ENCODE measurements at regions not wholly inside any gene's neighbourhood (a gene's known extent, or its start where the extent isn't known, plus 50 kb on each side); places are given as distances from the start of the nearest gene placed in this dataset.

DNA sequence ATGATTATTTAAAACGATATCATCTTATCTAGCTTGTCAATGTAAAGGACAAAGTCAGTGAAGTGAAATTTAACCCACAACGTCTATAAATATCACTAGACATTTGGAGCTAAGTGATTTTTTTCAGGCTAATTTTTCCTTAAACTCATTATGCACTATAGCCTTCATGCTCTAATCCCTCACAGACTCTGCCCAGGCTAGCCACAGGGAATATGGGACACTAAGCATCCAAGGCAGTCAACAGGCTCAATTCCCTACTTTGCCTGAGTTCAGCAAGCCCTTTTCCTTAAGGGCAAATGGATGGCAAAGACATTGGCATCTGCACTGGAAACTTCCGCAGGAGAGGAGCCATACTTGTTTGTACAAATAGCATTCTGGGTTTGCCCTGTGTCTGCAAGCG lies 577.0 kb downstream of the LMO4 start:
- Histone ChIP-seq H3K79me2 (ENCODE audit: control insufficient read depth, insufficient read depth, low read length) (no peaks in the 10 kb centered on the region), H3K9ac (ENCODE audit: insufficient read depth, low read length) (no peak overlapping the region), H2AFZ (ENCODE audit: low read length) (no peak overlapping the region), H3K27me3 (ENCODE audit: control insufficient read depth, insufficient read depth, low read length) (no peaks in the 10 kb centered on the region), H3K4me3 (replicated peaks in 1 of 4; ENCODE audit: control extremely low read depth in 1 of 4, insufficient read depth in 1 of 4, low read depth in 3 of 4, low read length in 4 of 4) (no peak overlapping the region), H4K20me1 (ENCODE audit: control insufficient read depth, extremely low read depth, insufficient read depth, low read length) (no peaks in the 10 kb centered on the region), H3K4me2 (ENCODE audit: extremely low read depth, insufficient read depth, low read length) (no peak overlapping the region), H3K4me1 (ENCODE audit: control insufficient read depth, extremely low read depth, insufficient read depth, low read length) (no peaks in the 10 kb centered on the region), H3K27ac (ENCODE audit: insufficient read depth, low read length) (no peak overlapping the region), H3K36me3 (ENCODE audit: control insufficient read depth, insufficient read depth, low read length) (no peaks in the 10 kb centered on the region), H3K9me3 (ENCODE audit: control insufficient read depth, insufficient read depth, low read depth, low read length) (no peaks in the 10 kb centered on the region)
- TF ChIP-seq, protein P1, sequence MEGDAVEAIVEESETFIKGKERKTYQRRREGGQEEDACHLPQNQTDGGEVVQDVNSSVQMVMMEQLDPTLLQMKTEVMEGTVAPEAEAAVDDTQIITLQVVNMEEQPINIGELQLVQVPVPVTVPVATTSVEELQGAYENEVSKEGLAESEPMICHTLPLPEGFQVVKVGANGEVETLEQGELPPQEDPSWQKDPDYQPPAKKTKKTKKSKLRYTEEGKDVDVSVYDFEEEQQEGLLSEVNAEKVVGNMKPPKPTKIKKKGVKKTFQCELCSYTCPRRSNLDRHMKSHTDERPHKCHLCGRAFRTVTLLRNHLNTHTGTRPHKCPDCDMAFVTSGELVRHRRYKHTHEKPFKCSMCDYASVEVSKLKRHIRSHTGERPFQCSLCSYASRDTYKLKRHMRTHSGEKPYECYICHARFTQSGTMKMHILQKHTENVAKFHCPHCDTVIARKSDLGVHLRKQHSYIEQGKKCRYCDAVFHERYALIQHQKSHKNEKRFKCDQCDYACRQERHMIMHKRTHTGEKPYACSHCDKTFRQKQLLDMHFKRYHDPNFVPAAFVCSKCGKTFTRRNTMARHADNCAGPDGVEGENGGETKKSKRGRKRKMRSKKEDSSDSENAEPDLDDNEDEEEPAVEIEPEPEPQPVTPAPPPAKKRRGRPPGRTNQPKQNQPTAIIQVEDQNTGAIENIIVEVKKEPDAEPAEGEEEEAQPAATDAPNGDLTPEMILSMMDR (conservative IDR thresholded peaks at IDR 0.05 in 1 of 2, IDR thresholded peaks at IDR 0.05 in 1 of 2; ENCODE audit: low read depth in 1 of 2, low read length in 2 of 2) = no peak
- TF ChIP-seq EZH2 (IDR thresholded peaks at IDR 0.05; ENCODE audit: low read length, missing control alignments) = no peak
- no peak for DNase-seq (ENCODE audit: low read depth in 2 of 2)

DNA sequence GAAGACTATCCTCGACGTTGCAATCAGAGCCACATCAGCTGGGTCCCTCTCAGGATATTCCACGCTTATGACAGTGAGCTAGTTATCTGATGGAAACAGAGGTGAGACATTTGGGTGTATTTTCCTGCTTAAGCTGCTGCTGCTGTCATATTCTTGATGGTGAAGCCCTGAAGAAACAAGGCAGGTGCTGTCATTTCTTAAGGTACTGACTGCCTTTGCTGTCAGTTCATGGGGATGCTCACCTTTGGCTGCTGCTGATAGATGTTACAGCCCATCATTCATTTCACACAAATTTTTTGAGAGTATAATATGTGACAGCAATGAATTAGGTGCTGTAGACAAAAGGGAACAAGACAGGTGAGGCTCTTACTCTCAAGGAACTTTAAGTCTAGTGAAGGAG lies 577.4 kb downstream of the LMO4 start:
- Histone ChIP-seq H3K27ac (ENCODE audit: insufficient read depth, low read length) (no peak overlapping the region), H3K9me3 (ENCODE audit: control insufficient read depth, insufficient read depth, low read depth, low read length) (no peaks in the 10 kb centered on the region), H3K4me1 (ENCODE audit: control insufficient read depth, extremely low read depth, insufficient read depth, low read length) (no peaks in the 10 kb centered on the region), H2AFZ (ENCODE audit: low read length) (no peak overlapping the region), H3K27me3 (ENCODE audit: control insufficient read depth, insufficient read depth, low read length) (no peaks in the 10 kb centered on the region), H3K4me2 (ENCODE audit: extremely low read depth, insufficient read depth, low read length) (no peak overlapping the region), H3K79me2 (ENCODE audit: control insufficient read depth, insufficient read depth, low read length) (no peaks in the 10 kb centered on the region), H4K20me1 (ENCODE audit: control insufficient read depth, extremely low read depth, insufficient read depth, low read length) (no peaks in the 10 kb centered on the region), H3K36me3 (ENCODE audit: control insufficient read depth, insufficient read depth, low read length) (no peaks in the 10 kb centered on the region), H3K9ac (ENCODE audit: insufficient read depth, low read length) (no peak overlapping the region), H3K4me3 (replicated peaks in 1 of 4; ENCODE audit: control extremely low read depth in 1 of 4, insufficient read depth in 1 of 4, low read depth in 3 of 4, low read length in 4 of 4) (no peak overlapping the region)
- no peak for TF ChIP-seq EZH2 (IDR thresholded peaks at IDR 0.05; ENCODE audit: low read length, missing control alignments)
- DNase-seq (ENCODE audit: low read depth in 2 of 2) = no peak

DNA sequence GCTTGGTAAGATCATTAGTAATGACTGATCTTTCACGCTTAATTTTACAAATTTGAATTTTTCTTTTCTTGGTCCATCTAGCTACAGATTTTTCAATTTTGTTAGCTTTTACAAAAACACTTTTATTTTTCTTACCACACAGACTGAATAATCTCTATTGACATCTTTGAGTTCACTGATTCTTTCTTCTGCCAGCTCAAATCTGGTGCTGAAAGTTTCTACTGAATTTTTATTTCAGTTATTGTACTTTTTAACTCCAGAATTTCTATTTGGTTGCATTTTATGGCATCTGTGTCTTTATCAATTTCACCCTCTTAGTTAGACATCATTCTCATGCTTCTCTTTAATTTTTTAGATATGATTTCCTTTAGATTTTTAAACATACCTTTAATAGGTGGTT lies 584.7 kb downstream of the LMO4 start:
- no peak for DNase-seq (ENCODE audit: low read depth in 2 of 2)
- no peaks in the 10 kb centered on the region for H3K79me2 ChIP-seq (ENCODE audit: control insufficient read depth, insufficient read depth, low read length)
- TF ChIP-seq EZH2 (IDR thresholded peaks at IDR 0.05; ENCODE audit: low read length, missing control alignments) = no peak
- TF ChIP-seq, protein P1 (conservative IDR thresholded peaks at IDR 0.05 in 1 of 2, IDR thresholded peaks at IDR 0.05 in 1 of 2; ENCODE audit: low read depth in 1 of 2, low read length in 2 of 2) = no peak
- H3K4me3 ChIP-seq (replicated peaks in 1 of 4; ENCODE audit: control extremely low read depth in 1 of 4, insufficient read depth in 1 of 4, low read depth in 3 of 4, low read length in 4 of 4) = no peak overlapping the region
- no peaks in the 10 kb centered on the region for H3K27me3 ChIP-seq (ENCODE audit: control insufficient read depth, insufficient read depth, low read length)
- H2AFZ ChIP-seq (ENCODE audit: low read length) = no peak overlapping the region
- no peak overlapping the region for H3K4me2 ChIP-seq (ENCODE audit: extremely low read depth, insufficient read depth, low read length)
- no peak overlapping the region for H3K9ac ChIP-seq (ENCODE audit: insufficient read depth, low read length)
- H3K27ac ChIP-seq (ENCODE audit: insufficient read depth, low read length) = no peak overlapping the region
- no peaks in the 10 kb centered on the region for H4K20me1 ChIP-seq (ENCODE audit: control insufficient read depth, extremely low read depth, insufficient read depth, low read length)
- H3K9me3 ChIP-seq (ENCODE audit: control insufficient read depth, insufficient read depth, low read depth, low read length) = no peaks in the 10 kb centered on the region
- no peaks in the 10 kb centered on the region for H3K4me1 ChIP-seq (ENCODE audit: control insufficient read depth, extremely low read depth, insufficient read depth, low read length)
- H3K36me3 ChIP-seq (ENCODE audit: control insufficient read depth, insufficient read depth, low read length) = no peaks in the 10 kb centered on the region

All from fibroblast of lung (primary cell).